ENCODE measurements at regions not wholly inside any gene's neighbourhood (a gene's known extent, or its start where the extent isn't known, plus 50 kb on each side); places are given as distances from the start of the nearest gene placed in this dataset.
A peak's percentile ranks its signal among the peaks of the same experiment; 100 is the strongest.

DNA sequence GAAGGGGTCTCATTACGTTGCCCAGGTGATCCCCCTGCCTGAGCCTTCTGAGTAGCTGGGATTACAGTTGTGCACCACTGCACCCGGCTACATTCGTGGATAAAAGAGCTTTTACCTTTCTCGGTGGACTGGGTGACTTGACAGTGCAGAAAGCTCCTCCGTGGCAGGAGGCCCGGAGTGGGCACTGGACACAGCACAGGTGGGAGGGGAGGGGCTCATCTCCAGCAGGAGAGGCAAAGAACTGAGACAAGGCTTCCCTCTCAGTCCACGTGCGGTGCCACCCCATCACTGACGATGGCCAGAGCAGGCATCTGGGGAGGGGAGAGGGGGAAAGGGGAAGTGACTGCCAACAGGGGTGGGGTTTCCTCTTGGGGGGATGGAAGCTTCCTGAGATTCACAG lies 118.4 kb downstream of the SHANK2 start:
- Histone ChIP-seq H3K4me3 (ENCODE audit: low read length) (no peak overlapping the region), H3K36me3 (ENCODE audit: control insufficient read depth, insufficient read depth, low read length) (no peaks in the 10 kb centered on the region), H3K9ac (ENCODE audit: extremely low read depth, low read length, poor library complexity, severe bottlenecking) (no peak overlapping the region), H3K9me3 (ENCODE audit: control insufficient read depth, low read length) (no peaks in the 10 kb centered on the region), H3K4me1 (ENCODE audit: control insufficient read depth, insufficient read depth, low read length) (peaks cover 10% of the 10 kb centered on the region), H3K27ac (ENCODE audit: low read depth, low read length) (no peak overlapping the region), H3K27me3 (ENCODE audit: control insufficient read depth, insufficient read depth, low read length, poor library complexity, severe bottlenecking) (no peaks in the 10 kb centered on the region)
- TF ChIP-seq CTCF (conservative IDR thresholded peaks at IDR 0.05), result no peak
- Mint-ChIP-seq H3K4me3 (no peak overlapping the region), H3K4me1 (peaks cover 15% of the 10 kb centered on the region), H3K27me3 (ENCODE audit: insufficient read depth) (no peaks in the 10 kb centered on the region), H3K36me3 (ENCODE audit: low read depth) (peaks cover 10% of the 10 kb centered on the region), H3K27ac (no peak overlapping the region), H3K9me3 (no peaks in the 10 kb centered on the region)
- DNase-seq, result no peak
- 90 to 96% methylated on average over 7 to 9 of the region's 9 CpGs for WGBS, 2 experiments (ENCODE audit: insufficient coverage in 1 of 2, insufficient read length in 1 of 2)

DNA sequence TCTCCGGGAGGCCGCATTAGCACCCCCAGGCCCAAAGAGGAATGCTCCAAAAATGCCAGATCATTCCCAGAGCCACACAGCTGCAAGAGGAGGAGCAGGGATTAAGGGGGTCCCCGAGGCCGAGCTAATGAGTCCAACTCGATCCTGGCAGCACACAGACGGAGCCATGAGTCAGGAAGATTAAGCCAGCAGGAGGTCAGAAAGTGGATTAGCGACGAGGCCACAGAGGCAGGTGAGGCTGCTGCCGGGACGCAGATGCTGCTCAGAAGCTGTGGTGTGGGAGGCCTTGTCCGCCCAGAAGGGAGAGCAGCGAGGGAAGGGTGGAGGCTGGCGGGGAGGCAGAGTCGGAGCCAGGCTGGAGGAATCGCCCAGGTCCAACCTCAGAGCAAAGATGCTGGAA lies 120.5 kb downstream of the SHANK2 start:
- H3K9ac ChIP-seq (ENCODE audit: extremely low read depth, low read length, poor library complexity, severe bottlenecking), result no peak overlapping the region
- H3K4me3 ChIP-seq (ENCODE audit: low read length), result no peak overlapping the region
- no peaks in the 10 kb centered on the region for H3K27me3 Mint-ChIP-seq (ENCODE audit: insufficient read depth)
- no peaks in the 10 kb centered on the region for H3K36me3 ChIP-seq (ENCODE audit: control insufficient read depth, insufficient read depth, low read length)
- peaks cover 15% of the 10 kb centered on the region for H3K4me1 Mint-ChIP-seq
- DNase-seq, result peak; percentile 79
- H3K4me3 Mint-ChIP-seq, result no peak overlapping the region
- H3K27ac Mint-ChIP-seq, result peak overlapping the region; percentile 70
- no peak overlapping the region for H3K27ac ChIP-seq (ENCODE audit: low read depth, low read length)
- TF ChIP-seq CTCF (conservative IDR thresholded peaks at IDR 0.05), result no peak
- H3K4me1 ChIP-seq (ENCODE audit: control insufficient read depth, insufficient read depth, low read length), result peaks cover 10% of the 10 kb centered on the region
- H3K36me3 Mint-ChIP-seq (ENCODE audit: low read depth), result peaks cover 15% of the 10 kb centered on the region
- no peaks in the 10 kb centered on the region for H3K9me3 ChIP-seq (ENCODE audit: control insufficient read depth, low read length)
- H3K9me3 Mint-ChIP-seq, result no peaks in the 10 kb centered on the region
- no peaks in the 10 kb centered on the region for H3K27me3 ChIP-seq (ENCODE audit: control insufficient read depth, insufficient read depth, low read length, poor library complexity, severe bottlenecking)
- 54 to 56% methylated on average over 9 to 15 of the region's 15 CpGs for WGBS, 2 experiments (ENCODE audit: insufficient coverage in 1 of 2, insufficient read length in 1 of 2)

- Mint-ChIP-seq H3K4me3 (no peak overlapping the region), H3K4me1 (peaks cover 15% of the 10 kb centered on the region), H3K9me3 (no peaks in the 10 kb centered on the region), H3K36me3 (ENCODE audit: low read depth) (peaks cover 6% of the 10 kb centered on the region), H3K27ac (no peak overlapping the region), H3K27me3 (ENCODE audit: insufficient read depth) (no peaks in the 10 kb centered on the region)
- peaks cover 10% of the 10 kb centered on the region for H3K4me1 ChIP-seq (ENCODE audit: control insufficient read depth, insufficient read depth, low read length)
- no peak for TF ChIP-seq CTCF (conservative IDR thresholded peaks at IDR 0.05)
- no peak overlapping the region for H3K9ac ChIP-seq (ENCODE audit: extremely low read depth, low read length, poor library complexity, severe bottlenecking)
- no peaks in the 10 kb centered on the region for H3K9me3 ChIP-seq (ENCODE audit: control insufficient read depth, low read length)
- WGBS, 2 experiments (ENCODE audit: insufficient coverage in 1 of 2, insufficient read length in 1 of 2), result 94 to 100% methylated on average over 3 to 7 of the region's 8 CpGs
- no peaks in the 10 kb centered on the region for H3K27me3 ChIP-seq (ENCODE audit: control insufficient read depth, insufficient read depth, low read length, poor library complexity, severe bottlenecking)
- no peak for DNase-seq
- H3K4me3 ChIP-seq (ENCODE audit: low read length), result no peak overlapping the region
- no peaks in the 10 kb centered on the region for H3K36me3 ChIP-seq (ENCODE audit: control insufficient read depth, insufficient read depth, low read length)
- H3K27ac ChIP-seq (ENCODE audit: low read depth, low read length), result no peak overlapping the region
Observed at GRCh38 chr11:71130106-71130505, 122.3 kb downstream of the SHANK2 start.
